HepG2 (cell line): ENCODE measurements at regions not wholly inside any gene's neighbourhood (a gene's known extent, or its start where the extent isn't known, plus 50 kb on each side); places are given as distances from the start of the nearest gene placed in this dataset.

ENCODE experiments used
- ATAC-seq: fragments of 200-7000 bp; cut with Tn5 transposase; 3 replicates; pipeline ENCODE4 v1.9.1; 2020; ENCODE audit warnings: mild to moderate bottlenecking, moderate library complexity
- BruUV-seq: library from RNA; stranded (reverse); fragments of 400-500 nt; replicated peaks from 2 replicates; lab custom pipeline; 2021; lab: Mats Ljungman, UMichigan
- CTCF ChIA-PET: fragments of 300-600 bp; formaldehyde crosslinking; extraction: SDS; loops from one replicate; lab custom pipeline; 2021; ENCODE audit warnings: low total read pairs, inconsistent platforms, low intra/inter-chr PET ratio; lab: Yijun Ruan, JAX
- POLR2A ChIA-PET: fragments of 350-600 bp; sonication (Branson Sonifier 250); formaldehyde crosslinking; loops from one replicate; lab custom pipeline; 2020; ENCODE audit warnings: antibody characterized with exemption, inconsistent platforms; lab: Yijun Ruan, JAX
- DNase-seq: peaks from one replicate; pipeline ENCODE4 v3.0.0-alpha.2; 2015; ENCODE audit warnings: low spot score
- FAIRE-seq: peaks from 3 replicates; lab custom pipeline; 2011; peaks lifted over from hg19 to GRCh38; lab: Jason Lieb, UNC
- H2AFZ ChIP-seq: one replicate; pipeline ENCODE4 v1.6.1; 2011; ENCODE audit warnings: low read length, inconsistent platforms
- H3K27ac ChIP-seq: fragments of 300-600 bp; 3 replicates; pipeline ENCODE4 v1.8.0; 2011; ENCODE audit warnings: mixed run types, mild to moderate bottlenecking, mixed read lengths, low read length, inconsistent platforms; ENCODE audit not compliant: insufficient read depth; ENCODE audit errors: extremely low read length
- H3K27me3 ChIP-seq, 2 experiments: fragments of 200-600 bp in 1 of 2; 2 replicates in 1 of 2; 3 replicates in 1 of 2; pipeline versions ENCODE4 v1.6.0 to v1.8.0; 2011; ENCODE audit warnings: low read length in 2 of 2, mild to moderate bottlenecking in 2 of 2, moderate library complexity in 2 of 2, inconsistent platforms in 1 of 2; ENCODE audit not compliant: insufficient read depth in 2 of 2, control insufficient read depth in 1 of 2
- H3K36me3 ChIP-seq, 2 experiments: fragments of 200-600 bp in 1 of 2; replicated peaks in 1 of 2; 2 replicates in 1 of 2; 3 replicates in 1 of 2; pipeline versions ENCODE4 v1.5.1 to v1.8.0; 2011; ENCODE audit warnings: low read length in 2 of 2, inconsistent platforms in 1 of 2; ENCODE audit not compliant: insufficient read depth in 2 of 2, control insufficient read depth in 1 of 2
- H3K4me1 ChIP-seq: 2 replicates; pipeline ENCODE4 v1.5.1; 2012; ENCODE audit warnings: low read length, inconsistent platforms; ENCODE audit not compliant: insufficient read depth
- H3K4me2 ChIP-seq: 2 replicates; pipeline ENCODE4 v1.6.0; 2011; ENCODE audit warnings: low read depth, low read length, inconsistent platforms
- H3K4me3 ChIP-seq, 3 experiments: fragments of 200-600 bp in 1 of 3; sonication (generic), shearing (Covaris generic) in 1 of 3; replicated peaks in 1 of 3; 2 replicates each; pipeline ENCODE4 v1.5.1; 2011 to 2016; ENCODE audit warnings: low read length in 3 of 3, inconsistent platforms in 2 of 3, low read depth in 2 of 3, mild to moderate bottlenecking in 2 of 3, control low read depth in 1 of 3, mixed read lengths in 1 of 3; ENCODE audit not compliant: insufficient read depth in 1 of 3
- H3K79me2 ChIP-seq: one replicate; pipeline ENCODE4 v1.6.1; 2011; ENCODE audit warnings: low read length, inconsistent platforms; ENCODE audit not compliant: insufficient read depth
- H3K9ac ChIP-seq: 2 replicates; pipeline ENCODE4 v1.6.0; 2011; ENCODE audit warnings: mild to moderate bottlenecking, low read depth, low read length, inconsistent platforms; ENCODE audit not compliant: insufficient read depth
- H3K9me3 ChIP-seq: 2 replicates; pipeline ENCODE4 v1.5.1; 2012; ENCODE audit warnings: mild to moderate bottlenecking, low read length
- H4K20me1 ChIP-seq: 2 replicates; pipeline ENCODE4 v1.6.0; 2011; ENCODE audit warnings: inconsistent platforms, mild to moderate bottlenecking, low read length, moderate library complexity; ENCODE audit not compliant: insufficient read depth
- DPF2 ChIP-seq: sonication (generic); formaldehyde crosslinking; IDR thresholded peaks from 2 replicates; pipeline ENCODE4 v1.4.0; 2020; ENCODE audit warnings: mild to moderate bottlenecking, low read depth, missing genetic modification reagents, borderline replicate concordance
- KMT2B ChIP-seq: IDR thresholded peaks from 2 replicates; pipeline ENCODE4 v1.6.1; 2016; ENCODE audit warnings: missing genetic modification reagents, missing compliant biosample characterization
- TBP ChIP-seq: sonication (generic); formaldehyde crosslinking; IDR thresholded peaks from 2 replicates; pipeline ENCODE4 v1.5.0; 2020; ENCODE audit warnings: missing genetic modification reagents
- ZFP36 ChIP-seq: fragments of 150-350 bp; IDR thresholded peaks from 2 replicates; pipeline ENCODE4 v1.6.1; 2018; ENCODE audit warnings: borderline replicate concordance, low read length, low read depth; ENCODE audit not compliant: partially characterized antibody
- ZFYVE20 ChIP-seq: sonication (generic); formaldehyde crosslinking; IDR thresholded peaks from 2 replicates; pipeline ENCODE4 v1.8.0; 2023; ENCODE audit warnings: low read depth, mild to moderate bottlenecking, moderate library complexity, missing genetic modification reagents, borderline replicate concordance
- ZNF207 ChIP-seq: fragments of 450-650 bp; IDR thresholded peaks from 2 replicates; pipeline ENCODE4 v1.6.1; 2016; ENCODE audit warnings: antibody characterized with exemption, borderline replicate concordance
- ZNF446 ChIP-seq: sonication (generic); formaldehyde crosslinking; IDR thresholded peaks from 2 replicates; pipeline ENCODE4 v1.5.0; 2020; ENCODE audit warnings: mild to moderate bottlenecking, missing genetic modification reagents
- ZNF614 ChIP-seq: IDR thresholded peaks from 2 replicates; pipeline ENCODE4 v1.6.1; 2018; ENCODE audit warnings: missing biosample characterization, missing genetic modification reagents, inconsistent platforms, borderline replicate concordance
- ZNF615 ChIP-seq: sonication (generic); formaldehyde crosslinking; IDR thresholded peaks from 2 replicates; pipeline ENCODE4 v1.5.0; 2020; ENCODE audit warnings: mild to moderate bottlenecking, missing genetic modification reagents, borderline replicate concordance
- ZNF747 ChIP-seq: sonication (generic); formaldehyde crosslinking; IDR thresholded peaks from 2 replicates; pipeline ENCODE4 v1.8.1; 2023; ENCODE audit warnings: missing genetic modification reagents, mild to moderate bottlenecking, borderline replicate concordance
- in situ Hi-C: cut with HindIII; loops from 2 replicates; pipeline ENCODE4 v1.10.0; 2017; ENCODE audit warnings: low pct_unique_long_range_greater_than_20kb; ENCODE audit not compliant: extremely low pct_ligation_motif_present
- intact Hi-C: fragments of 100-400 bp; cut with micrococcal nuclease; formaldehyde crosslinking; loops from one replicate; pipeline ENCODE4 v1.10.0; 2022; ENCODE audit not compliant: unreplicated experiment
- TF ChIP-seq, protein P1 (sequence below): sonication (generic); formaldehyde crosslinking; IDR thresholded peaks from 2 replicates; pipeline ENCODE4 v1.4.0; 2020; ENCODE audit warnings: missing genetic modification reagents
- TF ChIP-seq, protein P2 (sequence below): sonication (generic); formaldehyde crosslinking; IDR thresholded peaks from 2 replicates; pipeline ENCODE4 v1.4.0; 2020; ENCODE audit warnings: low read depth, missing genetic modification reagents
- TF ChIP-seq, protein P3 (sequence below): sonication (generic); formaldehyde crosslinking; IDR thresholded peaks from 2 replicates; pipeline ENCODE4 v1.9.0; 2021; ENCODE audit warnings: missing genetic modification reagents, mild to moderate bottlenecking, borderline replicate concordance
- TF ChIP-seq, protein P4 (sequence below): sonication (generic); formaldehyde crosslinking; IDR thresholded peaks from 2 replicates; pipeline ENCODE4 v1.4.0; 2020; ENCODE audit warnings: mild to moderate bottlenecking, missing genetic modification reagents
- TF ChIP-seq, protein P5 (sequence below): fragments of 450-650 bp; IDR thresholded peaks from 2 replicates; pipeline ENCODE4 v1.6.1; 2016
- TF ChIP-seq, protein P6 (sequence below): sonication (generic); formaldehyde crosslinking; IDR thresholded peaks from 2 replicates; pipeline ENCODE4 v1.5.0; 2020; ENCODE audit warnings: missing genetic modification reagents

DNA sequence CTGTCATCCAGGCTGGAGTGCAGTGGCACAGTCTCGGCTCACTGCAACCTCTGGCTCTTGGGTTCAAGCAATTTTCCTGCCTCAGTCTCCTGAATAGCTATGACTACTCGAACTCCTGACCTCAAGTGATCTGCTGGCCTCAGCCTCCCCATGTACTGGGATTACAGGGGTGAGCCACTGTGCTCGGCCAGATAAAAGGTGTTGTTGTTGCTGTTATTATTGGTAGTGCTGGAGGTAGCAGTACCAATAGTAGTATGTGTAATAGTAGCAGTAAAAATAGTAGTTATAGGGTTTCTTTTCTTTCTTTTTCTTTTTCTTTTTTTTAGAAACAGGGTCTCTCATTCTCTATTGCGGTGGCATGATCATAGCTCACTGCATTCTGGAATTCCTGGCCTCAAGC, 592.1 kb downstream of the ARAP2 start (continued):
- TF ChIP-seq, protein P1, sequence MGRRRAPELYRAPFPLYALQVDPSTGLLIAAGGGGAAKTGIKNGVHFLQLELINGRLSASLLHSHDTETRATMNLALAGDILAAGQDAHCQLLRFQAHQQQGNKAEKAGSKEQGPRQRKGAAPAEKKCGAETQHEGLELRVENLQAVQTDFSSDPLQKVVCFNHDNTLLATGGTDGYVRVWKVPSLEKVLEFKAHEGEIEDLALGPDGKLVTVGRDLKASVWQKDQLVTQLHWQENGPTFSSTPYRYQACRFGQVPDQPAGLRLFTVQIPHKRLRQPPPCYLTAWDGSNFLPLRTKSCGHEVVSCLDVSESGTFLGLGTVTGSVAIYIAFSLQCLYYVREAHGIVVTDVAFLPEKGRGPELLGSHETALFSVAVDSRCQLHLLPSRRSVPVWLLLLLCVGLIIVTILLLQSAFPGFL (CRISPR knock-in tag): no peak
- TF ChIP-seq ZFYVE20 (CRISPR knock-in tag): no peak
- TF ChIP-seq KMT2B: no peak
- no peak for TF ChIP-seq ZNF614 (CRISPR knock-in tag)
- TF ChIP-seq, protein P2, sequence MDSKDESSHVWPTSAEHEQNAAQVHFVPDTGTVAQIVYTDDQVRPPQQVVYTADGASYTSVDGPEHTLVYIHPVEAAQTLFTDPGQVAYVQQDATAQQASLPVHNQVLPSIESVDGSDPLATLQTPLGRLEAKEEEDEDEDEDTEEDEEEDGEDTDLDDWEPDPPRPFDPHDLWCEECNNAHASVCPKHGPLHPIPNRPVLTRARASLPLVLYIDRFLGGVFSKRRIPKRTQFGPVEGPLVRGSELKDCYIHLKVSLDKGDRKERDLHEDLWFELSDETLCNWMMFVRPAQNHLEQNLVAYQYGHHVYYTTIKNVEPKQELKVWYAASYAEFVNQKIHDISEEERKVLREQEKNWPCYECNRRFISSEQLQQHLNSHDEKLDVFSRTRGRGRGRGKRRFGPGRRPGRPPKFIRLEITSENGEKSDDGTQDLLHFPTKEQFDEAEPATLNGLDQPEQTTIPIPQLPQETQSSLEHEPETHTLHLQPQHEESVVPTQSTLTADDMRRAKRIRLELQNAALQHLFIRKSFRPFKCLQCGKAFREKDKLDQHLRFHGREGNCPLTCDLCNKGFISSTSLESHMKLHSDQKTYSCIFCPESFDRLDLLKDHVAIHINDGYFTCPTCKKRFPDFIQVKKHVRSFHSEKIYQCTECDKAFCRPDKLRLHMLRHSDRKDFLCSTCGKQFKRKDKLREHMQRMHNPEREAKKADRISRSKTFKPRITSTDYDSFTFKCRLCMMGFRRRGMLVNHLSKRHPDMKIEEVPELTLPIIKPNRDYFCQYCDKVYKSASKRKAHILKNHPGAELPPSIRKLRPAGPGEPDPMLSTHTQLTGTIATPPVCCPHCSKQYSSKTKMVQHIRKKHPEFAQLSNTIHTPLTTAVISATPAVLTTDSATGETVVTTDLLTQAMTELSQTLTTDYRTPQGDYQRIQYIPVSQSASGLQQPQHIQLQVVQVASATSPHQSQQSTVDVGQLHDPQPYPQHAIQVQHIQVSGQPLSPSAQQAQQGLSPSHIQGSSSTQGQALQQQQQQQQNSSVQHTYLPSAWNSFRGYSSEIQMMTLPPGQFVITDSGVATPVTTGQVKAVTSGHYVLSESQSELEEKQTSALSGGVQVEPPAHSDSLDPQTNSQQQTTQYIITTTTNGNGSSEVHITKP (CRISPR knock-in tag): no peak
- no peak for TF ChIP-seq ZFP36
- no peak for TF ChIP-seq ZNF615 (CRISPR knock-in tag)
- TF ChIP-seq, all 625 proteins: peak for 0

DNA sequence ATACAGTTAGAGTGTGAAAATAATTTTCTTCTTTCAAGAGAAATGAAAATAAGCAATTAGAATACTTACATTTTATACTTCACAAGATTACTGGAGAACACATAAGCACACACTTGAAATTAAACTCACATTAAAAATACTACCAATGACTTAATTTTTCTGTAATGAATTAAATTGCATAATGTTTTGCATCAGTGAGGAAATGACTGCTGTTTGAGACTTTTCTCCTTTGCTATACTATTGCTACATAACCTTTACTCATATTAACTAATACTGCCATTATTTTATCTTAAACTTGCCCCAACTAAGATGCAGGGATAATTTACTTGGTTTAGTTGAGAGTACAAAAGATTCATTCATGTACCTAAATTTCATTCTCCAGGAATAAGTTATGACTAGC, 590.9 kb downstream of the ARAP2 start:
- ChIA-PET CTCF (no interaction called here), POLR2A (no interaction called here)
- Histone ChIP-seq H3K27ac (no peak overlapping the region), H3K27me3 (no peaks in the 10 kb centered on the region), H2AFZ (no peak overlapping the region), H3K9me3 (no peaks in the 10 kb centered on the region; the same call in 1 of the 2 replicates), H3K36me3 (no peaks in the 10 kb centered on the region), H3K79me2 (no peaks in the 10 kb centered on the region), H4K20me1 (no peaks in the 10 kb centered on the region), H3K4me3 (no peak overlapping the region), H3K4me2 (no peak overlapping the region), H3K4me1 (no peaks in the 10 kb centered on the region), H3K9ac (no peak overlapping the region)
- FAIRE-seq: no peak
- BruUV-seq: no TSS peak
- DNase-seq: no peak
- in situ Hi-C loops: no loop called here
- no peak for ATAC-seq
- intact Hi-C loops: no loop called here
- TF ChIP-seq DPF2: no peak
- TF ChIP-seq, protein P3, sequence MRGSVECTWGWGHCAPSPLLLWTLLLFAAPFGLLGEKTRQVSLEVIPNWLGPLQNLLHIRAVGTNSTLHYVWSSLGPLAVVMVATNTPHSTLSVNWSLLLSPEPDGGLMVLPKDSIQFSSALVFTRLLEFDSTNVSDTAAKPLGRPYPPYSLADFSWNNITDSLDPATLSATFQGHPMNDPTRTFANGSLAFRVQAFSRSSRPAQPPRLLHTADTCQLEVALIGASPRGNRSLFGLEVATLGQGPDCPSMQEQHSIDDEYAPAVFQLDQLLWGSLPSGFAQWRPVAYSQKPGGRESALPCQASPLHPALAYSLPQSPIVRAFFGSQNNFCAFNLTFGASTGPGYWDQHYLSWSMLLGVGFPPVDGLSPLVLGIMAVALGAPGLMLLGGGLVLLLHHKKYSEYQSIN (CRISPR knock-in tag): no peak
- TF ChIP-seq TBP (CRISPR knock-in tag): no peak
- TF ChIP-seq ZNF207: no peak
- TF ChIP-seq, protein P4, sequence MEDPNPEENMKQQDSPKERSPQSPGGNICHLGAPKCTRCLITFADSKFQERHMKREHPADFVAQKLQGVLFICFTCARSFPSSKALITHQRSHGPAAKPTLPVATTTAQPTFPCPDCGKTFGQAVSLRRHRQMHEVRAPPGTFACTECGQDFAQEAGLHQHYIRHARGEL: no peak
- TF ChIP-seq, protein P5, sequence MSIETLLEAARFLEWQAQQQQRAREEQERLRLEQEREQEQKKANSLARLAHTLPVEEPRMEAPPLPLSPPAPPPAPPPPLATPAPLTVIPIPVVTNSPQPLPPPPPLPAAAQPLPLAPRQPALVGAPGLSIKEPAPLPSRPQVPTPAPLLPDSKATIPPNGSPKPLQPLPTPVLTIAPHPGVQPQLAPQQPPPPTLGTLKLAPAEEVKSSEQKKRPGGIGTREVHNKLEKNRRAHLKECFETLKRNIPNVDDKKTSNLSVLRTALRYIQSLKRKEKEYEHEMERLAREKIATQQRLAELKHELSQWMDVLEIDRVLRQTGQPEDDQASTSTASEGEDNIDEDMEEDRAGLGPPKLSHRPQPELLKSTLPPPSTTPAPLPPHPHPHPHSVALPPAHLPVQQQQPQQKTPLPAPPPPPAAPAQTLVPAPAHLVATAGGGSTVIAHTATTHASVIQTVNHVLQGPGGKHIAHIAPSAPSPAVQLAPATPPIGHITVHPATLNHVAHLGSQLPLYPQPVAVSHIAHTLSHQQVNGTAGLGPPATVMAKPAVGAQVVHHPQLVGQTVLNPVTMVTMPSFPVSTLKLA: no peak
- TF ChIP-seq ZNF446 (CRISPR knock-in tag): no peak
- TF ChIP-seq, protein P6, sequence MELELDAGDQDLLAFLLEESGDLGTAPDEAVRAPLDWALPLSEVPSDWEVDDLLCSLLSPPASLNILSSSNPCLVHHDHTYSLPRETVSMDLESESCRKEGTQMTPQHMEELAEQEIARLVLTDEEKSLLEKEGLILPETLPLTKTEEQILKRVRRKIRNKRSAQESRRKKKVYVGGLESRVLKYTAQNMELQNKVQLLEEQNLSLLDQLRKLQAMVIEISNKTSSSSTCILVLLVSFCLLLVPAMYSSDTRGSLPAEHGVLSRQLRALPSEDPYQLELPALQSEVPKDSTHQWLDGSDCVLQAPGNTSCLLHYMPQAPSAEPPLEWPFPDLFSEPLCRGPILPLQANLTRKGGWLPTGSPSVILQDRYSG: no peak
- no peak for TF ChIP-seq ZNF747 (CRISPR knock-in tag)
